CD8-positive, alpha-beta memory T cell (primary cell): ENCODE measurements at regions not wholly inside any gene's neighbourhood (a gene's known extent, or its start where the extent isn't known, plus 50 kb on each side); places are given as distances from the start of the nearest gene placed in this dataset.

ENCODE experiments used
- CTCF ChIA-PET: fragments of 350-600 bp; sonication (Branson Sonifier 250); formaldehyde crosslinking; loops from one replicate; lab custom pipeline; 2021; ENCODE audit warnings: antibody characterized with exemption; lab: Charles Lee
- POLR2A ChIA-PET: fragments of 350-600 bp; sonication (Branson Sonifier 250); formaldehyde crosslinking; loops from one replicate; lab custom pipeline; 2021; ENCODE audit warnings: antibody characterized with exemption; lab: Charles Lee
- DNase-seq, 5 donors: peaks; one replicate each; pipeline versions ENCODE4 v3.0.0 to v3.0.0-alpha.2; 2020 to 2022; ENCODE audit warnings: mixed read lengths in 1 of 5
- H3K27ac ChIP-seq: one replicate; pipeline ENCODE4 v1.7.0; 2013; ENCODE audit warnings: low read depth, mild to moderate bottlenecking, low read length, moderate library complexity
- H3K27me3 ChIP-seq: 2 replicates; pipeline ENCODE4 v1.7.0; 2013; ENCODE audit warnings: low read length, mild to moderate bottlenecking; ENCODE audit not compliant: insufficient read depth, poor library complexity, severe bottlenecking
- H3K36me3 ChIP-seq: 2 replicates; pipeline ENCODE4 v1.7.0; 2013; ENCODE audit warnings: mild to moderate bottlenecking, low read length, moderate library complexity; ENCODE audit not compliant: insufficient read depth
- H3K4me1 ChIP-seq: 2 replicates; pipeline ENCODE4 v1.7.0; 2013; ENCODE audit warnings: mild to moderate bottlenecking, low read length, moderate library complexity; ENCODE audit not compliant: insufficient read depth
- H3K4me3 ChIP-seq: 2 replicates; pipeline ENCODE4 v1.7.0; 2013; ENCODE audit warnings: mild to moderate bottlenecking, low read length
- H3K9me3 ChIP-seq: 2 replicates; pipeline ENCODE4 v1.7.0; 2013; ENCODE audit warnings: mild to moderate bottlenecking, low read length
- H3K27ac Mint-ChIP-seq, 8 donors: one replicate each; pipeline ENCODE4 v1.8.0; 2020 to 2021; ENCODE audit warnings: mixed read lengths in 8 of 8, mild to moderate bottlenecking in 6 of 8, inconsistent platforms in 3 of 8, moderate library complexity in 3 of 8
- H3K27me3 Mint-ChIP-seq, 2 donors: one replicate each; pipeline ENCODE4 v1.8.0; 2020 to 2021; ENCODE audit warnings: mixed read lengths in 2 of 2, mild to moderate bottlenecking in 1 of 2, moderate library complexity in 1 of 2
- H3K36me3 Mint-ChIP-seq, 3 donors: one replicate each; pipeline ENCODE4 v1.8.0; 2020 to 2021; ENCODE audit warnings: mixed read lengths in 3 of 3, inconsistent platforms in 1 of 3, mild to moderate bottlenecking in 1 of 3
- H3K4me1 Mint-ChIP-seq, 3 donors: one replicate each; pipeline ENCODE4 v1.8.0; 2020 to 2021; ENCODE audit warnings: mixed read lengths in 3 of 3, inconsistent platforms in 1 of 3, mild to moderate bottlenecking in 1 of 3
- H3K4me3 Mint-ChIP-seq, 7 donors: one replicate each; pipeline ENCODE4 v1.8.0; 2020 to 2021; ENCODE audit warnings: mixed read lengths in 7 of 7, mild to moderate bottlenecking in 6 of 7, moderate library complexity in 4 of 7, inconsistent platforms in 2 of 7
- H3K9me3 Mint-ChIP-seq, 5 donors: one replicate each; pipeline ENCODE4 v1.8.0; 2020 to 2022; ENCODE audit warnings: mixed read lengths in 5 of 5, mild to moderate bottlenecking in 3 of 5, moderate library complexity in 2 of 5, inconsistent platforms in 1 of 5

GRCh38 chr9:109699019-109699418 lies 81.0 kb upstream of the PALM2AKAP2 start:
- Mint-ChIP-seq H3K4me1 (no peaks in the 10 kb centered on the region), H3K36me3 (no peaks in the 10 kb centered on the region), H3K27me3 (peaks cover 0 to 3% of the 10 kb centered on the region in 2 donors), H3K4me3 (no peak overlapping the region), H3K9me3 (peaks cover 0 to 10% (median 0%) of the 10 kb centered on the region in 5 donors), H3K27ac (no peak overlapping the region)
- ChIA-PET POLR2A (no interaction called here), CTCF (no interaction called here)
- no peaks in the 10 kb centered on the region for H3K36me3 ChIP-seq
- no peak for DNase-seq
- H3K4me3 ChIP-seq, result no peak overlapping the region
- H3K27me3 ChIP-seq, result no peaks in the 10 kb centered on the region
- no peaks in the 10 kb centered on the region for H3K9me3 ChIP-seq
- H3K4me1 ChIP-seq, result no peaks in the 10 kb centered on the region
- H3K27ac ChIP-seq, result no peak overlapping the region

GRCh38 chr9:109704546-109704945 lies 75.5 kb upstream of the PALM2AKAP2 start:
- H3K27ac Mint-ChIP-seq, result no peak overlapping the region
- no peak overlapping the region for H3K27ac ChIP-seq
- DNase-seq, result no peak
- peaks cover 0 to 2% of the 10 kb centered on the region in 2 donors for H3K27me3 Mint-ChIP-seq
- no peaks in the 10 kb centered on the region for H3K27me3 ChIP-seq
- H3K4me3 ChIP-seq, result no peak overlapping the region
- H3K36me3 ChIP-seq, result no peaks in the 10 kb centered on the region
- no peaks in the 10 kb centered on the region for H3K4me1 Mint-ChIP-seq
- H3K9me3 ChIP-seq, result no peaks in the 10 kb centered on the region
- ChIA-PET CTCF (no interaction called here), POLR2A (no interaction called here)
- peaks cover 0 to 6% (median 5%) of the 10 kb centered on the region in 5 donors for H3K9me3 Mint-ChIP-seq
- H3K36me3 Mint-ChIP-seq, result peaks cover 0 to 2% (median 0%) of the 10 kb centered on the region in 3 donors
- no peaks in the 10 kb centered on the region for H3K4me1 ChIP-seq
- no peak overlapping the region for H3K4me3 Mint-ChIP-seq

- no peak overlapping the region for H3K27ac Mint-ChIP-seq
- POLR2A ChIA-PET, result no interaction called here
- Histone ChIP-seq H3K4me1 (no peaks in the 10 kb centered on the region), H3K27me3 (no peaks in the 10 kb centered on the region), H3K9me3 (no peaks in the 10 kb centered on the region), H3K4me3 (no peak overlapping the region), H3K36me3 (no peaks in the 10 kb centered on the region), H3K27ac (no peak overlapping the region)
- H3K4me3 Mint-ChIP-seq, result no peak overlapping the region
- H3K27me3 Mint-ChIP-seq, result peaks cover 0 to 2% of the 10 kb centered on the region in 2 donors
- peaks cover 0 to 2% (median 0%) of the 10 kb centered on the region in 3 donors for H3K36me3 Mint-ChIP-seq
- H3K4me1 Mint-ChIP-seq, result no peaks in the 10 kb centered on the region
- CTCF ChIA-PET, result no interaction called here
- peaks cover 0 to 5% (median 2%) of the 10 kb centered on the region in 5 donors for H3K9me3 Mint-ChIP-seq
- DNase-seq, result no peak
These were observed 74.5 kb upstream of the PALM2AKAP2 start for GRCh38 chr9:109705515-109705914.

DNA sequence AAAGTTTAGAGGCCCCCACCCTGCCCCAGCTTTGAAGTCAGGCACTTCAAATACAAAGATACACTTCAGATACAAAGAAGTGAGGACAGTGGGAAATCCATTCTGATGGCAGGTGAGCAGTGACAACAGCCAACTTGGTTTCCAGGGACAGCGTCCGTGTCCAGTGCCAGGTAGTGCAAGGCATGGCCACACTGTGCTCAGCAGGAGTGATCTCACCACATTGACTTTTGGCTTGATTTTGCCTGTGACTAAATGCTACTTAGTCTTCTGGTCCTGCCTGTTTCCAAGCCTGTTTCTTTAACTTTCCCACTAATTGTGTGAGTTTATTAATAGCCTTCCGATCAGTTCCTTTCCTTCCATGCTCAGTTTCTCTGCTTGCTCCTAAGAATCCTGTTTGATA lies 72.6 kb upstream of the PALM2AKAP2 start:
- no peak overlapping the region for H3K27ac Mint-ChIP-seq
- DNase-seq, result no peak
- POLR2A ChIA-PET, result no interaction called here

DNA sequence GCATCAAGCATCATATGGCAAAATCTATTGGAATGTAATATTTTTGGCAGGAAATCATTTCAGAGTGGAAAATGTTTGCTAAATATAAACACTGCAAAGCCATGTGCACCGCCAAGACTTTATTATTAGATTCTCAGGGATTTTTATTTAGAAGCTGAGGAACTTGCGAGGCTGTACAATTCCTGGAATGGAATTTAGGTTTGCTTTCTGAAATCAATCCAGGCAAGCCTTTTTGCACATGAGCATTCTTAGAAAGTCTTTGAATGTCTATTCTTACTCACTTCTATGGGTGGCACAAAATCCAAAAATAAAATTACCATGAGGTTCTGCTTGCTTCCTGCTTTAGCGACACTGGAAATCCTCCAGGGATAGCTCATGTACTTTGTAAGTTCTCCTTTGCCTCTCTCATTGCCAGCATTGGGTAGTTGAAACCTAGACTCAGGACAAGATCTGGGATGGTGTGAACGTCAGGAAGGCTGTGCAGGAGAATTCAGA lies 71.5 kb upstream of the PALM2AKAP2 start:
- Histone ChIP-seq H3K9me3 (no peaks in the 10 kb centered on the region), H3K27ac (no peak overlapping the region), H3K4me1 (no peaks in the 10 kb centered on the region), H3K4me3 (no peak overlapping the region), H3K27me3 (no peaks in the 10 kb centered on the region), H3K36me3 (no peaks in the 10 kb centered on the region)
- Mint-ChIP-seq H3K36me3 (peaks cover 0 to 2% (median 0%) of the 10 kb centered on the region in 3 donors), H3K4me3 (no peak overlapping the region), H3K27me3 (peaks cover 0 to 2% of the 10 kb centered on the region in 2 donors), H3K4me1 (no peaks in the 10 kb centered on the region), H3K9me3 (peaks cover 0 to 5% (median 0%) of the 10 kb centered on the region in 5 donors), H3K27ac (no peak overlapping the region)
- ChIA-PET POLR2A (no interaction called here), CTCF (no interaction called here)
- DNase-seq, result no peak

More for the DNA sequence above, 72.6 kb upstream of the PALM2AKAP2 start:
- no peaks in the 10 kb centered on the region for H3K27me3 ChIP-seq
- H3K4me3 ChIP-seq, result no peak overlapping the region
- H3K9me3 ChIP-seq, result no peaks in the 10 kb centered on the region
- Mint-ChIP-seq H3K27me3 (peaks cover 0 to 2% of the 10 kb centered on the region in 2 donors), H3K36me3 (peaks cover 0 to 2% (median 0%) of the 10 kb centered on the region in 3 donors), H3K4me3 (no peak overlapping the region), H3K4me1 (no peaks in the 10 kb centered on the region), H3K9me3 (peaks cover 0 to 5% (median 0%) of the 10 kb centered on the region in 5 donors)
- H3K4me1 ChIP-seq, result no peaks in the 10 kb centered on the region
- no peak overlapping the region for H3K27ac ChIP-seq
- no peaks in the 10 kb centered on the region for H3K36me3 ChIP-seq
- CTCF ChIA-PET, result no interaction called here

- CTCF ChIA-PET, result no interaction called here
- peaks cover 0 to 2% (median 0%) of the 10 kb centered on the region in 3 donors for H3K36me3 Mint-ChIP-seq
- Histone ChIP-seq H3K27me3 (no peaks in the 10 kb centered on the region), H3K36me3 (no peaks in the 10 kb centered on the region), H3K9me3 (no peaks in the 10 kb centered on the region), H3K4me1 (no peaks in the 10 kb centered on the region), H3K4me3 (no peak overlapping the region), H3K27ac (no peak overlapping the region)
- peaks cover 0 to 5% (median 0%) of the 10 kb centered on the region in 5 donors for H3K9me3 Mint-ChIP-seq
- no peak overlapping the region for H3K27ac Mint-ChIP-seq
- POLR2A ChIA-PET, result no interaction called here
- no peak for DNase-seq
- peaks cover 0 to 4% of the 10 kb centered on the region in 2 donors for H3K27me3 Mint-ChIP-seq
- H3K4me1 Mint-ChIP-seq, result no peaks in the 10 kb centered on the region
- H3K4me3 Mint-ChIP-seq, result no peak overlapping the region
These were observed 70.1 kb upstream of the PALM2AKAP2 start for GRCh38 chr9:109709866-109710265.

DNA sequence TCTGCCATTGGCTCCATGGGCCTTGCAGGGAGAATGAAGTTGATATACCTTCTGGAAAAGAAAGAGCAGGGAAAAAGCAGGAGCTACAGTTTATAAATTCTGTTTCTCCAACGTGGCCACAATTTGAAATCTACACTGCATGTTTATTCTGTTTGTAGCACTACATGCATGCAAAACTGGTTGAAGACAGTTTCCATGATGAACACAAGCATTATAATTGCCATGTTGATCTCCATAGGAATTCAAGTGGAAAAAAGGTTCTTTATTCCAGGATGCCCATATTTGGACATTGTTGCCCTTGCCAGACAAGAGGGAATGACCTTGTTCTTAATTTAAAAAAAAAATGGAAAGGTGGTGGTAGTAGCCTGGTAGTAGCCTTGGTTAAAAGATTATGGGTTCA lies 69.2 kb upstream of the PALM2AKAP2 start:
- no peak overlapping the region for H3K27ac Mint-ChIP-seq
- Histone ChIP-seq H3K4me1 (no peaks in the 10 kb centered on the region), H3K27me3 (no peaks in the 10 kb centered on the region), H3K36me3 (no peaks in the 10 kb centered on the region), H3K27ac (no peak overlapping the region), H3K9me3 (no peaks in the 10 kb centered on the region), H3K4me3 (no peak overlapping the region)
- POLR2A ChIA-PET, result no interaction called here
- DNase-seq, result no peak
- no peaks in the 10 kb centered on the region for H3K4me1 Mint-ChIP-seq
- H3K36me3 Mint-ChIP-seq, result peaks cover 0 to 2% (median 0%) of the 10 kb centered on the region in 3 donors
- H3K4me3 Mint-ChIP-seq, result no peak overlapping the region
- H3K27me3 Mint-ChIP-seq, result peaks cover 0 to 2% of the 10 kb centered on the region in 2 donors
- peaks cover 0 to 5% (median 0%) of the 10 kb centered on the region in 5 donors for H3K9me3 Mint-ChIP-seq
- CTCF ChIA-PET, result no interaction called here

DNA sequence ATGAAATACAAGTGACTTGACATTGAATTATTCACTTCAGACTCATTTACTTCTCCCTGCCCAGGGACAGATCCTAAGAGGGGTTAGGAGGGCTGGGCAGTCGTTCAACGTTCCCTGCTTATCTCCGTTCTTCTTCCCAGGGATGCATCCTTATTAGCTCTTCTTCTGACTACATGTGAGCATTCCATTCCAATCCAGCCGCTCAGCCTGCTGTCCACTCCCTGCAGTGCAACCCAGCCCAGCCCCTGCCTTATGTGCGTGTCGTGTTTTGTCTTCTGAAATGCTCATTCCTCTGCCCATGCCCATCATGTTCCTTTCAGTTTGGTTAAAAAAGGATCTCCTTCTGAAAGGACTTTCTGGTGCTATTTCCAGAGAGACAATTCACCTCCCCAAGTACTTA lies 64.7 kb upstream of the PALM2AKAP2 start:
- no peaks in the 10 kb centered on the region for H3K27me3 ChIP-seq
- H3K36me3 ChIP-seq, result no peaks in the 10 kb centered on the region
- no peaks in the 10 kb centered on the region for H3K36me3 Mint-ChIP-seq
- H3K27ac Mint-ChIP-seq, result no peak overlapping the region
- H3K4me1 ChIP-seq, result no peaks in the 10 kb centered on the region
- no peak overlapping the region for H3K4me3 ChIP-seq
- POLR2A ChIA-PET, result no interaction called here
- peaks cover 0 to 2% of the 10 kb centered on the region in 2 donors for H3K27me3 Mint-ChIP-seq
- H3K27ac ChIP-seq, result no peak overlapping the region
- H3K4me3 Mint-ChIP-seq, result no peak overlapping the region
- no peaks in the 10 kb centered on the region for H3K9me3 ChIP-seq
- no peaks in the 10 kb centered on the region for H3K9me3 Mint-ChIP-seq
- CTCF ChIA-PET, result no interaction called here
- no peaks in the 10 kb centered on the region for H3K4me1 Mint-ChIP-seq
- DNase-seq, result no peak
